ENCODE measurements at regions not wholly inside any gene's neighbourhood (a gene's known extent, or its start where the extent isn't known, plus 50 kb on each side); places are given as distances from the start of the nearest gene placed in this dataset.

DNA sequence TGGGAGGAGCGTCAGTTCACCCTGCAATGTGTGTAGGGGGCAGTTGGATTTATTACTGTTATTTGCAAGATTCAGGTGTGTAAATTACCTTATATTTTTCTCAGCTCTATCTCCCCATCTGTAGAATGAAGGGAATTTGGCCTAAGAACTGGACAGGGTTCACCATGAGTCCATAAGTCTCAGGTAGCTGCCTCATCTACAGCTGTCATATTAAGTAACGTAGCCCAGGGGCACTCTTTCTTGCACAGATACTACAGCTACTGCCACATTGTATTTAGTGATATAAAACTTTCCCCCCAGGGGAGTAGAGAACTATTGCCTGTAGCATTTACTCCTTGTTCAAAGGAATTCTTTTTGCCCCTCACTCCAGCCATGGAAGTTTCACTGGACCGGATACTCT, 301.4 kb upstream of the ZNF608 start:
- CTCF ChIA-PET = no interaction called here
- Histone ChIP-seq H3K27ac (no peak overlapping the region), H3K4me2 (no peak overlapping the region), H3K4me3 (no peak overlapping the region), H3K9me3 (no peaks in the 10 kb centered on the region), H3K4me1 (peaks cover 30% of the 10 kb centered on the region)
- FAIRE-seq = no peak
- DNase-seq (ENCODE audit: low read depth in 1 of 2, low spot score in 1 of 2) = no peak
- no peak for ATAC-seq
- WGBS (ENCODE audit: missing lambda C conversion rate) = 97% methylated on average over 3 of the region's 3 CpGs
- TF ChIP-seq HEYL (CRISPR knock-in tag; IDR thresholded peaks at IDR 0.05) (no peak), POLR2AphosphoS2 (conservative IDR thresholded peaks at IDR 0.05; ENCODE audit: low read length) (no peak), FOSB (CRISPR knock-in tag; IDR thresholded peaks at IDR 0.05) (no peak), CHD4 (IDR thresholded peaks at IDR 0.05; ENCODE audit: borderline replicate concordance) (no peak), MAFK (IDR thresholded peaks at IDR 0.05; ENCODE audit: partially characterized antibody) (no peak), CEBPB (IDR thresholded peaks at IDR 0.05) (no peak), BHLHE40 (IDR thresholded peaks at IDR 0.05; ENCODE audit: low read depth, low read length) (no peak), EHF (CRISPR knock-in tag; IDR thresholded peaks at IDR 0.05) (no peak), NFE2L2 (conservative IDR thresholded peaks at IDR 0.05; ENCODE audit: low read length) (no peak), CHD2 (IDR thresholded peaks at IDR 0.05; ENCODE audit: low read length, partially characterized antibody) (no peak), RAD21 (conservative IDR thresholded peaks at IDR 0.05 in 1 of 2, IDR thresholded peaks at IDR 0.05 in 1 of 2) (no peak), POLR2A (IDR thresholded peaks at IDR 0.05; ENCODE audit: low read length) (no peak), CBX8 (IDR thresholded peaks at IDR 0.05) (no peak), NR3C1 (IDR thresholded peaks at IDR 0.05) (no peak), HOXA7 (CRISPR knock-in tag; IDR thresholded peaks at IDR 0.05) (no peak)
- TF ChIP-seq, protein P1, sequence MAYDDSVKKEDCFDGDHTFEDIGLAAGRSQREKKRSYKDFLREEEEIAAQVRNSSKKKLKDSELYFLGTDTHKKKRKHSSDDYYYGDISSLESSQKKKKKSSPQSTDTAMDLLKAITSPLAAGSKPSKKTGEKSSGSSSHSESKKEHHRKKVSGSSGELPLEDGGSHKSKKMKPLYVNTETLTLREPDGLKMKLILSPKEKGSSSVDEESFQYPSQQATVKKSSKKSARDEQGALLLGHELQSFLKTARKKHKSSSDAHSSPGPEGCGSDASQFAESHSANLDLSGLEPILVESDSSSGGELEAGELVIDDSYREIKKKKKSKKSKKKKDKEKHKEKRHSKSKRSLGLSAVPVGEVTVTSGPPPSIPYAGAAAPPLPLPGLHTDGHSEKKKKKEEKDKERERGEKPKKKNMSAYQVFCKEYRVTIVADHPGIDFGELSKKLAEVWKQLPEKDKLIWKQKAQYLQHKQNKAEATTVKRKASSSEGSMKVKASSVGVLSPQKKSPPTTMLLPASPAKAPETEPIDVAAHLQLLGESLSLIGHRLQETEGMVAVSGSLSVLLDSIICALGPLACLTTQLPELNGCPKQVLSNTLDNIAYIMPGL (CRISPR knock-in tag; IDR thresholded peaks at IDR 0.05; ENCODE audit: borderline replicate concordance) = no peak
- TF ChIP-seq, protein P2, sequence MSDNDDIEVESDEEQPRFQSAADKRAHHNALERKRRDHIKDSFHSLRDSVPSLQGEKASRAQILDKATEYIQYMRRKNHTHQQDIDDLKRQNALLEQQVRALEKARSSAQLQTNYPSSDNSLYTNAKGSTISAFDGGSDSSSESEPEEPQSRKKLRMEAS (IDR thresholded peaks at IDR 0.05) = no peak
- TF ChIP-seq, protein P3, sequence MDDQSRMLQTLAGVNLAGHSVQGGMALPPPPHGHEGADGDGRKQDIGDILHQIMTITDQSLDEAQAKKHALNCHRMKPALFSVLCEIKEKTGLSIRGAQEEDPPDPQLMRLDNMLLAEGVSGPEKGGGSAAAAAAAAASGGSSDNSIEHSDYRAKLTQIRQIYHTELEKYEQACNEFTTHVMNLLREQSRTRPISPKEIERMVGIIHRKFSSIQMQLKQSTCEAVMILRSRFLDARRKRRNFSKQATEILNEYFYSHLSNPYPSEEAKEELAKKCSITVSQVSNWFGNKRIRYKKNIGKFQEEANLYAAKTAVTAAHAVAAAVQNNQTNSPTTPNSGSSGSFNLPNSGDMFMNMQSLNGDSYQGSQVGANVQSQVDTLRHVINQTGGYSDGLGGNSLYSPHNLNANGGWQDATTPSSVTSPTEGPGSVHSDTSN (IDR thresholded peaks at IDR 0.05) = no peak
- POLR2A ChIA-PET = no interaction called here

DNA sequence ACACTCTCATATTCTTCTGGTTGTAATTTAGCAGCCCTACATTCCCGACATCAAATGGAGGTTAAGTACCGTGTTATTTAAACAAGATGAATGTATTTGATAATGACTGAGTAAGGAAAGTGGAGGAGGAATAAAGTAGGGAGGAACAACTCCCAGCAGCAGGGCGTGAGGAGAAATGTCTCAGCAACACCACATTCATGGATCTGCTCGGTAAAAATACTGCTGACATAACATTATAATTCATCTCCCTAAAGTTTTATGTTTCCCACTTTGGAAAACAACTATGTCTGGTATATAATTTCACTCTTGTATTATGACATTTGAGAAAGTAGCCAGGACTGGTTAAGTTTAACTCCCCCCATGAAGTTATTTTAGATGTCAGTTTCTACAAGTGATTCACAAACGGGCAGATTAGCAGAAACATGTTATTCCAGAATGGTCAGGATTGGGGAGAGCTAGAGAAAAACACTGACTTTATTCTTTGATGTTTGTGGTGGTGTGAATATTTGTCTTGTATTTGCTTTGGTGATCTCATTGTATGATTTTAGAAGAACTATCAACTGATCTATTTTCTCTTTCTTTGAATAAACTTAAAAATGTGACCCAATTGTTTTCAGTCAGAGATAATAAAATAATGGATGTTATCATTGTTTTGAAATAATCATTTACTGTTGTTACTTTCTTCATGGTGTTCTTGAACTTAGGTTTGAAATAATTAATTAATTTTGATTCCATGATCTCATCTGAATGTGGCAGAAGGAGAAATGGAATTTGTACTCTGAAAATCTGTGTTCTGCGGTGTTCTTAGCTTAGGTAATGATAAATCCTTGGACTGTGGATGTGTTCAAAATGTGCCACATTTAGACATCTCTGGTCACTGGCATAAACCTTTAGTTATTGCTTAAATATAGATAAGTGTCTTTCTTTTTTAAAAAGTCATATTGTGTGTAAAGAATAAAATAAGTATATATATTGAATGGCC, 303.6 kb upstream of the ZNF608 start:
- POLR2A ChIA-PET = no interaction called here
- peaks cover 9% of the 10 kb centered on the region; the same call in 2 of the 3 replicates for H3K4me1 ChIP-seq
- TF ChIP-seq MAFK (IDR thresholded peaks at IDR 0.05; ENCODE audit: partially characterized antibody) = peak; percentile 91
- no peak for TF ChIP-seq TFCP2L1 (CRISPR knock-in tag; IDR thresholded peaks at IDR 0.05)
- 71% methylated on average over 6 of the region's 6 CpGs for WGBS (ENCODE audit: missing lambda C conversion rate)
- no peaks in the 10 kb centered on the region for H3K9me3 ChIP-seq
- H3K27ac ChIP-seq = no peak overlapping the region
- DNase-seq (ENCODE audit: low read depth in 1 of 2, low spot score in 1 of 2) = no peak
- no peak overlapping the region for H3K4me3 ChIP-seq
- CTCF ChIA-PET = no interaction called here
- ATAC-seq = no peak
- H3K4me2 ChIP-seq = no peak overlapping the region
- no peak for FAIRE-seq

DNA sequence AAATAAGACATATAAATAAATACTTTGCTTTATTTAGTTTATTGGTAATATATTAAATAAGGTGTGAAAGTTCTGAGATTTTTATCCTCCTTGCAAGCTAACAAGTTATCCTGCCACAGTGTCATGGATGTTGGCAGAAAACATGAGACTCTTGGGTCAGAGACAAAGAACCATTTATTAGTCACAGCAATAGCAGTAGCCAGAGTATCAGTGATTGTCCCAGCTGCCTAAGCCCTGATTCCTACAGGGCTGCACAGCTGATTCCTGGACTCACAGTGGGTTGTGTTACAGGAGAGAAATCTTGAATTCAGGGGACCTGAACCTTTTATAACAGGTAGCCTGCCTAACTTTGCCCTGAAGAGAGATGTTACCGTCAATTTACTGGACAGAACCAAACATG, 304.5 kb upstream of the ZNF608 start:
- Histone ChIP-seq H3K9me3 (no peaks in the 10 kb centered on the region), H3K4me2 (no peak overlapping the region), H3K4me3 (no peak overlapping the region), H3K4me1 (peaks cover under 1% of the 10 kb centered on the region; the same call in 1 of the 3 replicates), H3K27ac (no peak overlapping the region)
- 94% methylated on average over 1 of the region's 1 CpG for WGBS (ENCODE audit: missing lambda C conversion rate)
- FAIRE-seq (no peak), ATAC-seq (no peak), DNase-seq (ENCODE audit: low read depth in 1 of 2, low spot score in 1 of 2) (no peak)
- ChIA-PET CTCF (interaction anchor here (0.7 kb wide), 1 partner anchor 156 kb away, joined by 3 read pairs; no protein-coding TSS in a partner anchor), POLR2A (no interaction called here)
- TF ChIP-seq EHF (CRISPR knock-in tag; IDR thresholded peaks at IDR 0.05) = no peak
